ENCODE measurements at regions not wholly inside any gene's neighbourhood (a gene's known extent, or its start where the extent isn't known, plus 50 kb on each side); places are given as distances from the start of the nearest gene placed in this dataset.
"Not testable (repeated sequence)": the region's sequence is repeated elsewhere in the genome, so short reads cannot be mapped to it uniquely, and the experiment has no call there.

GRCh38 chr5:16987776-16988175 lies 51.7 kb upstream of the MYO10 start:
- no peak for DNase-seq (ENCODE audit: low read depth)

GRCh38 chr5:16990817-16991520 lies 54.9 kb upstream of the MYO10 start:
- not testable (repeated sequence) for DNase-seq (ENCODE audit: low read depth)

- no peak for DNase-seq (ENCODE audit: low read depth)
These were observed 55.9 kb upstream of the MYO10 start for GRCh38 chr5:16992006-16992405.

- no peak for DNase-seq (ENCODE audit: low read depth)
These were observed 56.4 kb upstream of the MYO10 start for GRCh38 chr5:16992444-16992843.

GRCh38 chr5:16994565-16994964 lies 58.5 kb upstream of the MYO10 start:
- DNase-seq (ENCODE audit: low read depth): no peak

GRCh38 chr5:16995372-16995771 lies 59.3 kb upstream of the MYO10 start:
- no peak for DNase-seq (ENCODE audit: low read depth)

- no peak for DNase-seq (ENCODE audit: low read depth)
These were observed 64.3 kb upstream of the MYO10 start for GRCh38 chr5:17000291-17000939.

GRCh38 chr5:17001428-17001827 lies 65.3 kb upstream of the MYO10 start:
- no peak for DNase-seq (ENCODE audit: low read depth)

- no peak for DNase-seq (ENCODE audit: low read depth)
These were observed 68.5 kb upstream of the MYO10 start for GRCh38 chr5:17004441-17005106.

GRCh38 chr5:17005107-17005828 lies 69.2 kb upstream of the MYO10 start:
- no peak for DNase-seq (ENCODE audit: low read depth)

GRCh38 chr5:17012289-17012688 lies 76.2 kb upstream of the MYO10 start:
- no peak for DNase-seq (ENCODE audit: low read depth)

GRCh38 chr5:17014686-17015085 lies 78.6 kb upstream of the MYO10 start:
- no peak for DNase-seq (ENCODE audit: low read depth)

- no peak for DNase-seq (ENCODE audit: low read depth)
These were observed 82.8 kb upstream of the MYO10 start for GRCh38 chr5:17018871-17019270.

- no peak for DNase-seq (ENCODE audit: low read depth)
These were observed 83.2 kb upstream of the MYO10 start for GRCh38 chr5:17019324-17019723.

GRCh38 chr5:17020678-17021601 lies 84.9 kb upstream of the MYO10 start:
- no peak for DNase-seq (ENCODE audit: low read depth)

- DNase-seq (ENCODE audit: low read depth): no peak
These were observed 85.5 kb upstream of the MYO10 start for GRCh38 chr5:17021602-17021932.

GRCh38 chr5:17022296-17022695 lies 86.2 kb upstream of the MYO10 start:
- DNase-seq (ENCODE audit: low read depth): no peak

- no peak for DNase-seq (ENCODE audit: low read depth)
These were observed 88.6 kb upstream of the MYO10 start for GRCh38 chr5:17024686-17025180.

- DNase-seq (ENCODE audit: low read depth): not testable (repeated sequence)
These were observed 95.7 kb upstream of the MYO10 start for GRCh38 chr5:17031659-17032277.

GRCh38 chr5:17032314-17032985 lies 96.4 kb upstream of the MYO10 start:
- DNase-seq (ENCODE audit: low read depth): not testable (repeated sequence)
